ENCODE measurements at regions not wholly inside any gene's neighbourhood (a gene's known extent, or its start where the extent isn't known, plus 50 kb on each side); places are given as distances from the start of the nearest gene placed in this dataset.
"Not testable (repeated sequence)": the region's sequence is repeated elsewhere in the genome, so short reads cannot be mapped to it uniquely, and the experiment has no call there.

DNA sequence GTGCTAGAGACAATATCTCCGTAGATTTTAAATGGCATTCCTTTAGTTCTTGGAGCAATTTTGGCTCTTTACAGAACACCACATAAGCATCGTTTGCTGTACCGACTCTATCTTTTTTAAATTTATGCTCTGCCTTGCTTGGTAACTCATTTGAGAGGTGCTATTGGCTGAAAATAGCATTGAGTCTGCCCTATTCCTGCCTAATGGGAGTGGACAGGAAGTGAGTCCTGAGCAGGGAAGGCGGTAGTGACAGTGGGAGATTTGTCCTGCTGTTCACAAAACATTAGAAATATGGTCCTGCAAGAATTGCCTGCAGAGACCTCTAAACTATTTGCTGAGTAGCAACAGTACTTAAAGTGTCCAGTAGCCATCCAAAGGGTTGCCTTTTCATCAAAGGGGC, 115.2 kb upstream of the IFNE start:
- no peak for DNase-seq (ENCODE audit: low read depth)

DNA sequence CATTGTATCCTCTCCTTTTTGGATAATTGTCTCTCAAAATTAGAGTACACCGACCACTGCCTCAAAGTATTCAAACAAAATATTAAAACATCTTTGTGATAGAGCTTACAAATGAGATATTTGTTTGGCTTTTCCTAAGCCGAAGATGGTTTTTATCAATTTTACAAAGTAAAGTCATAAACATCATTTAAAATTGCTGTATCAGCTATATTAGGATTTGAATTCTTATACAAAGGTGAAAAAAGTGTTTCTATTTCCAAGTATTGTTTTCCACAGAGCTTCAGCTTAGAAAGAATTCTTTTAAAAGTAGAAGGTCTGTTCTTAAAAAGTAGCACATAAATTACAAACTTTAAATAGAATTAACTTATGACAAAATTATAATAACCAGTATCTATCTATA, 116.6 kb upstream of the IFNE start:
- no peak for DNase-seq (ENCODE audit: low read depth)

DNA sequence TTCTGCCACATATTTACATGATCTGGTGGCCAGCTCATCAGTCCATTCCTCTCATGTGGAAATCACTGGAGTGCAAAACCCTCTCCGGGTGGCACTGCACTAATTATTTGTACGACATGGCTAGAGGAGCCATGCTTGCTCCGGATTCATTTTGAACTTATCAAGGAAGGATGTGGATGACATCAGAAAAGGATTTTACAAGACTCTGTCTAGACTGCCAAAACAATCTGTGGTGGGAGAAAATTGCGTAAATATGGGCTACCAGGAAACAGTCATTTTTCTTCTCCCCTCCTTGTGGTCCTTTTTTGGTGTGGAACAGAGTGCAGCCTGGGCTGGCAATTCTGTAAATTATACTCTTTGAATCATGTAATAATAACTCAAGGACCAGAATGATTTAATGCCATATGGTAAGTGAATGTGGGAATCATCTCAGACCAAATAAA, 123.4 kb upstream of the IFNE start:
- DNase-seq (ENCODE audit: low read depth): no peak

DNA sequence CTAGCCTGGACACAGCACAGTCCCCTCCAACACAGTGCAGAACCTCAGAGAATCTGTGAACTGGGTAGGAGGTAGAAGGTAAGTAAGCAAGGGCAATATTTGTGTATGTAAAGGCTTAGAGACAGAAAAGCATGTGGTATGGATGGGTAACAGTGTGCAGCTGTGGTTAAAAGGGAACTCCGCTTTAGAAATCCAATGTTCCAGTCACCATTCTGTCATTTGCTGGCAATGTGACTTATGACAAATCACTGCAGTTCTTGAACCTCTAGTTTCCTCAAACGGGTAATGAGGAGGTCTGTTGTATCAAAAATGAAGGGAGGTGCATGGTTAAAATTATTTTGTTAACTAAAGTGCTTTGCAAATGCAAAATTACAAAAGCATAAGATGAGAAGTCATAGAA, 125.5 kb upstream of the IFNE start:
- DNase-seq (ENCODE audit: low read depth): no peak

DNA sequence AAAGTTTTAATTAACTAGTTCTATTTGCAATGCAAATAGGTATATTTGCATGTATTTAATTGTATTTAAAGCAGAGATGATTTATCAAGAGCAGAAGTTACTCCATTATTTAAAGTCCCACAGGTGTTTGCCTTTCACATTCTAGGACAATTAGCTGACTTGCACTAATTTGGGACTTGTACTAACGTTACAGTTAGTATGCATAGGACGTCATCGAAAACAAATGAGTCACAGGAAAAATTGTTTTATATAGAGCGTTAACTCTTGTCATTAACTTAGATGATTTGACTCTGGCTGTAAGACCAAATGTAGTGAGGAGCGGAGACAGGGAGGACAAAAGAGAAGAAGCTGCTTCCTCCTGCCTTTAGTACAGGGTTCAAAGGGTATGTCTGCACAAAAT, 126.1 kb upstream of the IFNE start:
- no peak for DNase-seq (ENCODE audit: low read depth)

DNA sequence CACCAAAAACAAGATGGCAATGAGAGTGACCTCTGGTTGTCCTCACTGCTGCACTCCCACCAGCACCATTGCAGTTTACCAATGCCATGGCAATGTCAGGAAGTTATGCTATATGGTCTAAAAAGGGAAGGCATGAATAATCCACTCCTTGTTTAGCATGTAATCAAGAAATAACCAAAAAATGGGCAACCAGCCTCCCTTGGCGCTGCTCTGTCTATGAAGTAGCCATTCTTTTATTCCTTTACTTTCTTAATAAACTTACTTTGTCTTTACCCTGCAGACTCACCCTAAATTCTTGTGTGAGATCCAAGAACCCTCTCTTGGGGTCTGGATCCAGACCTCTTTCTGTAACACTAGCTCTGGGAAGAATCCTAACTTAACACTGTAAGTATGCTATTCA, 127.4 kb upstream of the IFNE start:
- DNase-seq (ENCODE audit: low read depth): no peak

DNA sequence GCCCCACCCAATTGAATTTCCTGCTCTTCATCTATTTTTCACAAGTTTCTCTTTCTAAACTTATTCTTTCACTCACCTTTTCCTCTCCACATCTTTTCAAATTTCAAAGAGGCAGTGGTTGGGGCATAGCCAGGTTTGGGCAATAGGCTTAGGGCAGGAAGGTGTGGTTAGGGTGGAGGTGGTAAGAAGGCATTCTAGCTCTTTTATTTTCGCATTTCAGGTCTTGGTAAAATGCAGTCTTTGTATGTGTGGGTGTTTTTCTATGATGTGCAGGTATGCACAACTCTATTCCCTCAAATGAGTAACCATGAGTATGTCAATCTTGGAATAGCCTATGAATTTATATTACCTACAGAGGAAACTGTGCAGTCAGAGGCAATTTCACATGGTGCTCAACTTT, 129.8 kb upstream of the IFNE start:
- DNase-seq (ENCODE audit: low read depth): no peak

DNA sequence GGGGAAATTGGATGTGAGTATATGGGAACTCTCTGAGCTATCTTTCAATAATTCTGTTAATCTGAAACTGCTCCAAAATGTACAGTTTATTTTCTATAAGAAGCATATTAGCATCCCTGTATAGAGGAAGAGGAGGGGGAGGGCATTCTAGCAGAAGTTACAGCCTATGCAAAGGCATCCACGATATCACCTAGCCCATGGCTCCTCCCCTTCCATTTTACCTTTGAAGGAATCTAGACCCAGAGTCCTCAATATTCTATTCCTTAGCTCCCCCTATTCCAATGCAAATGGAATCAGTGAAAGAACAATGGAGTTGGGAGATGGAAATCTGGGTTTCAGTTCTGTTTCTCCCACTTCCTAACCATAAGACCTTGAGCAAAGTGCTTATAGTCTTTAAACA, 132.9 kb upstream of the IFNE start:
- no peak for DNase-seq (ENCODE audit: low read depth)

DNA sequence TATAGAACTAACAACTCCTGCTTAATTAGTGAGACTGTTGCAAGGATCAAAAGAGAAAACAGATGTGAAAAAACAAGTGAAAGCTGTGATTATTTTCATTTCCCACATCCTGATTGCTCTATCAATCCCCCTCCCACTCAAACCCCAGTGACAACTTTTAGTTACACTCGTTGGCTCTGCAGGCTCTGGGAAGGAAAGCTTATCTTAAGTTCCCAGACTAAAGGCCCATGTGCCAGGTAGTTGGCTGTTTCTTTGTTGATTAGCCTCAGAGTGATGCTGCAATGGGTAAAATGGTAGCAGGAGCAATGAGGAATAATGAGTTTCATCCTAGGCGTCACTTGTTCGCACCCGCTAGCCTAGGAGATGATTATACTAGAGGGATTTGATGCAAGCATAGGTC, 133.3 kb upstream of the IFNE start:
- no peak for DNase-seq (ENCODE audit: low read depth)

DNA sequence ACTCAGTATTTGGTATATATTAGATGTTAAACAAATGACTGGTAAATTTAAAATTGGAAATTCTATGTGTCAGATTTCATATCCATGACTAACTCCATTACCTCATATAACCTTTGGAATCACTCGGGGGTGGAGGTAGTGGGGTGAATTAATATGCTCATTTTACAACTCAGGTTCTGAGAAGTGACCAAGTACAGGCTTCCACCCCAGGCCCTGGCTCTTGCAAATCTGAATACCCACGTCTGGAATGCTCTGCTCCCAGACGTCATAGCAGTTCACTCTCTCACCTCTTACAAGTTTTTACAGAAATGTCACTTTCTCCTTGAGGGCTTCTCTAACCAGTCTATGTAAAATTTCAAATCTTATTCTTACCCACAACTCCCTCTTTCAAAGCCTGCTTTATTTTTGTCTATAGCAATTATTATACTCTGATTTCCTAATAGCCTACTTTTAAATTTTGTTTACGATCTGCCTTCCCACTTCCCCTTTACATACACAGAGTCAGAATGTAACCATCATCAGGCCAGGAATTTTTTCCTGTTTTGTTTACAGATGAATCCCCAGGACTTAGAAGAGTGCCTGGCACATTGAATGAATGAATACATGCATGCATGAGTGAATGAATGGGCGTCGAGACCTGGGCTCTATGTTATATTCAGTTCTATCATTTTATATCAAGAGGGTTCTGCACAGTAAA, 134.1 kb upstream of the IFNE start:
- DNase-seq (ENCODE audit: low read depth): no peak

DNA sequence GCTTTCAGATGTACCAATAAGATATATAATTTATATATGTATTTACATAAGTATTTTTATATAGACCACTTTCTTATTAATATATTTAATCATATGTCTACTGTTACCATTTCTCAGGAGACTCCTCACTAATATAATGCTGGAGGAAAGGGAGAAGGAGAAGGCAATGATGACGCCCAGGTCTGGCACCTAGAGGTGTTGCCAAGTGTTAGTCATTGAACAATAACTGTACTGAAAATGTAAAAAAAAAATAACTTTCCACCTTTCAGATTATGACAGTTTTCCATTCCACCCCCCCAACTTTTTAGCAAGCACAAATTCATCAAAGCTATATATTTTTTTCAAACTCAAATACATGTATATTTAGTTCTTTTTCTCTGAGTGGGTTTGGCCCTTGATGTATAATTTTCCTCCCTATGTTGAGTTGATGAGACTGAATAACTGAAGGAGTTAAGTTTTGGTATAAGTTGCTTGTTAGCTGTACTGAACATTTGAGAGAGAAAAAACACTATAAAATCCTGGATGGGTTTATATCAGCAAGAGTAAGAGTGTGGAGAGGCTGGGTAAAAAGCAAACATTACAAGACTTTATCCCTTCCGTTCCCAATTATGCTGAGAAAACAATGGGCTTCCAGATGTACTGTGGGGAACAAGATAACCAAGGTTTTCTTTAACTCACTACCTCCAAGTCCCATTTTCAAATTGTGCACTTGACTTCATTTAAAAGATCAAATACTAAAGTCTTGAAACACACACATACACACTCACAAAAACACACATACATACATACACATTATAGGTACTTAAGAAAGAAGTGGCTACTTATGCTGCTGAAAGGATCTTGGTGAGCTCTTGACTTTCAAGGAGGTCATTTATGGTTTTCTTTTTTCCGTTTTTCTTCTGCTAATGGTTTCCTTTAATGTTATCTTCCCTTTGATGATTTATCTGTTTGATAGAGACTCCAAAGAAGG, 142.8 kb upstream of the IFNE start:
- DNase-seq (ENCODE audit: low read depth): no peak

DNA sequence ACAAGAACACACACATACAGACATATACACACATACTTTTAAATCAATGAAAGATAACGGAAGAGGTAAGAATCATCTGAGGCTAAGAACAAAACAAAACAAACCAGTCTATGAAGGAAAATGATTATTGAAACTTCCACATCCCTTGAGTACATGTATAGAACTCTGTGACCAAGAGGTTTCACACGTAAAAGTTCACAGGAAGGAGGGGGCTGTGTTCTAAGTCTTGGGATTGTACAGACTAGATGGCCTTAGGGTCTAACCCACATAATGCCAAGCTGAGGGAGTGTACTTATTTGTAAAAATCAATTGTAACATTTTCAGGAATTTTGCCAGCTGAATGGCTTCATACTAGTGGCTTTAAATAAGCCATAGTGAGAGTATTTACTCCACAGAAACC, 144.4 kb upstream of the IFNE start:
- DNase-seq (ENCODE audit: low read depth): no peak

DNA sequence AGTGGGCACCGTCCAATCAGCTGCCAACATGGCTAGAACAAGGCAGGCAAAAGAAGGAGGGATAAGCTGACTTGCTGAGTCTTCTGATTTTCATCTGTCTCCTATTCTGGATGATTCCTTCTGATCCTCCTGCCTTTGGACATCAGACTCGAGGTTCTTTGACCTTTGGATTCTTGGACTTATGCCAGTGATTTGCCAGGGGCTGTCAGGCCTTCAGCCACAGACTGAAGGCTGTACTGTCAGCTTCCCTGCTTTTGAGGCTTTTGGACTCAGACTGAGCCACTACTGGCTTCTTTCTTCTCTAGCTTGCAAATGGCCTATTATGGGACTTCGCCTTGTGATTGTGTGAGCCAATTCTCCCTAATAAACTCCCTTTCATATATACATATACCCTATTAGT, 146.8 kb upstream of the IFNE start:
- not testable (repeated sequence) for DNase-seq (ENCODE audit: low read depth)

DNA sequence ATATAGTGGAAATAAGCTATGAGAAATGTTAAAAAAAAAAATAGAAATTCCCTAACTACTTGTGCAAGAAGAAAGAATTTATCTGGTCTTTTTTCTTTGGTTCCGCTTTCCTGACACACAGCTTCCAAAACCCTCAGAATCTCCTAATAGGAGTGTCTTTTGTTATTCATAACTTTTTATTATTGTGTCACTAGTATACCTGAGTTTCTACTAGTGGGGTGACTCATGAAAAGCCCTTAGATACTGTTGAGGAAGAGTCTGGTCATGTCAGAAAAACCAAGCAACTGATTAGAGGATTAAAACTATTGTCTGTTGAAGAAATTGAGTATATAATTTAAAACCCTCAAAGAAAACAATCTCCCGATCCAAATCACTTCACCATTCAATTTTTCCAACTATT, 152.8 kb upstream of the IFNE start:
- no peak for DNase-seq (ENCODE audit: low read depth)

DNA sequence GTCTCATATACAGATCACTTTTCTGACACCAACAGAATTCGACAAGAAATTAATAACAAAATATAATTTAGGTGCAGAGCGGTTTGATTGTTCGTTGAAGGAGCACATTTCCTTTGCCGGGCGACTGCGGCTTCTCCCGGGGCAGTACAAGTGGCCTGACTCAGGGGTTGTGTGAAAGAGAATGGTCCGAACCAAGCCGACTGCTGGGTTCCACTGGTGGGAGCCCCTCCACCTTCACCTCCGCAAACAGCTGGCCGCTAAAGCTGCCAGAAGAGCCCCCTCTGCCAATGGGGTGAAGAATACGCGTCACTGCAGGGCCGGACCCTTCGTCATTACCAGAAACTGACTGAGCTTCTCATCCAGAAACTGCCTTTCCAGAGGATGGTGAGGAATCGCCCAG, 156.0 kb upstream of the IFNE start:
- no peak for DNase-seq (ENCODE audit: low read depth)

DNA sequence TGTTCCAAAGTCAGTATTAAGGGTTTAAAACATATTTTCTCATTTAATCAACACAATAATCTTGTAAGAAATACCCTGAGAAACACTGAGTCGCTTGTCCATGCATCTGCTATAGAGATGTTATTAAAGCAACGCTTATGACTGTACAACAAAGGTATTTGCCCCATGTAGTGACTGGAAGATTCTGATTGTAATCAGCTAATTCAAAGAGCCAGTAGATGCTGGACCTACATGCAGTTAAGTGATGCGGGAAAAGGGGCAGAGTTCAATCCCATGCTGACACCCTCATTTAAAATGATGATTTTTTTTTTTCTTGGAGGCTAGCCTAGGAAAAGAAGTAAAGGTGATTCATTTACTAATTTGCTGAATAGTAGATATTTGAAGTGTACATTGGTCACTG, 149.3 kb upstream of the MTAP start:
- no peak for DNase-seq (ENCODE audit: low read depth)

DNA sequence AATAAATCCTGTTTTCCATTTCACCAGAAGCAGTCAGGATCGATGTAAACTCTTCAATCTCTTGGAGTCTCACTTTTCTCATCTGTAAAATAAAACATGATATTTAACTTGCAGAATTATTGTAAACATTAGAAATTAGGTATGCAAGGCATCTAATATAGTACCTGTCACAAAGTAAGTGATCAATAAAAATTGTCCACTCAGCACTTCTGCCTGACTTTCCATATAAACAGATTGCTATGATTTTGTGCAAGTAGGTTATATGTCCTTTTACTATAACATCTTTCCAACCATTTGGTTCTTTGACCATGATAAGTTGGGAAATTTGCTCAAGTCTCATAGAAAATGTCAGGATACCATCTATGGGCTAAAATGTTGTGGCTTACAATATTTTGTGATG, 148.8 kb upstream of the MTAP start:
- no peak for DNase-seq (ENCODE audit: low read depth)

DNA sequence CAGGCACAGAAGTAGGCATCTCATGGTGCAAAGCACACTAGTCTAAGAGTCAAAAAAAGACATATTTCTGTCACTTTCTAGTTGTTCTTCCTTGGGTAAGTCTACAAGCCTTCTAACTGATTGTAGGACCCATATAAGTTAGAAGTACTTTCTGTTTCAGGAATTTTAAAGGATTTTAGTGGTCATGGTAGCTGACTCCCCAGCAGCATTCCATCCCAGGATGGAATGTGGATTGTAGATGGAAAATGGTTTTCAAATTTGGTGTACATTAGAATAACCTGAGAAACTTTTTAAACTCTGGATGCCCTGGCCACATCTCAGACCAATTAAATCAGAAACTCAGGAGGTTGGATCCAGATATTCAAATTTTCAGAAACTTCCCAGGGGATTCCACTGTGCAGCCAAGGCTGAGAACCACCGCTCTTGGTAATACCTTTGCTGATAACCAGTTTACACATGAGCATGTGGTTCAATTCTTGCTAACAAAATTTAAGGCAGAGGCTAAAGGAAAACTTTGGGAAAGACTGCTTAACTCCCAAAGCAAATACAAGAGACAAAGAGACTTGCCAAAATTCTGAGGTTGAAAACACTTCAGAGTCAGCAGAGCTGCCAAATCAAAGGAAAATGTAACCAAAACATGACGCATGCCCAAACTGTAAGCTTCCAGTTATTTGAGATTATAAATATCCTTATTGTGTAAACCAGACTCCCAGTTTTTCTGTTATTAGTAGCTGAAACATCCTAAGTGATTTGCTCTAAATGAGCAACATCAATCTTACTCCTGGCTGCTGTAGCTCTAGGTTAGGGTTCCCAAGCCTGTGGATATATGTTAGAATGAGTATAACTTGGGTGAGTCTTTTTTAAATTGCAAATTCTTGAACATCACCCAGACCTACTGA, 145.4 kb upstream of the MTAP start:
- DNase-seq (ENCODE audit: low read depth): peak; percentile 49

DNA sequence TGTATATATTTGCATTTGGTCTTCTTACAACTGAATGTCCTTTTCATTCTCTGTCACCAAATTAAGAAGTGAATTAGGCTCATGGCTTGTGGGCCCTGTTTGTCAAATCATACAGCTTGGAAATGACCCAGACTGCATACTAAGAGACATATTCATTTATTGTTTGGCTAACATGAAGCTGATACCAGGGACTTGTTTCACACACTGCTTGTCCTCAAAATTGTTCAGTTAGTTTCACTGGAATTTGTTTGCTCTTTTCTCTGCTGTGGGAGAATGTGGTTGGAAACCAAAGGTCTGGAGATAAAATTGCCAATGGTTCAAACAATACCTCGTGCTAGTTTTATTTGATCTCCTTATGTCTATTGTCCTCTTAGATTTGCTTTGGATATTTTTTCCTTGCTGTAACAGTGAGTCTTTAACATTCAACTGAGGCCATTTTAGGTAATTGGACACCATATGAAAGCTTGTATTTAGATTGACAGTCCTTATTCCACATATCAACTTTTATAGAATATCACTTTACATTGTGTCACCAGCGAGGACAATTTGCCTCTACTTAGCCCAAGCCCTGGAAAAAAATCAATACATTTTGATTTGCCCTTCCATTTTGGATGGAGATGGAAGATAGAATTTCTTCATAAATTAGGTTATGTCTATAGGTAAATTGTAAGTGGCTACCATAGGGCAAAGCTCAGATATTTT, 144.3 kb upstream of the MTAP start:
- DNase-seq (ENCODE audit: low read depth): no peak

DNA sequence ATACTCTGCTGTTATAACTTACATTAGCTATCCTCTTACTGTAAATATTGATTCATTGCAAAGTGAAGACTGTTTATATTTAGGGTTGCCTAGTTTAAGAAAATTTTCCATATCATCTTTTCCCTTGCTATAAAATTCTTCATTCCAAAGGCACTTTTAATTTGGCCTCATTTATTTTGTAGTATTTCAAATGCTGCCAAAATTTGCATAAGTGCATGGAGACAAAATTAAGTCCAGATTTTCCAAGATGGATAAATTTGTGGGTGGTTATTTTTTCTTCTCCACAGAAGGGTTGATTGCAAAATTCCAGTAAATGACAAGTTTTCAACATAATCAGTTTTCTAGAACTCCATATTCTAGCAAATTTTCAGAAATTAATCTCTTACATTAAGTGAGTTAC, 141.5 kb upstream of the MTAP start:
- no peak for DNase-seq (ENCODE audit: low read depth)

DNA sequence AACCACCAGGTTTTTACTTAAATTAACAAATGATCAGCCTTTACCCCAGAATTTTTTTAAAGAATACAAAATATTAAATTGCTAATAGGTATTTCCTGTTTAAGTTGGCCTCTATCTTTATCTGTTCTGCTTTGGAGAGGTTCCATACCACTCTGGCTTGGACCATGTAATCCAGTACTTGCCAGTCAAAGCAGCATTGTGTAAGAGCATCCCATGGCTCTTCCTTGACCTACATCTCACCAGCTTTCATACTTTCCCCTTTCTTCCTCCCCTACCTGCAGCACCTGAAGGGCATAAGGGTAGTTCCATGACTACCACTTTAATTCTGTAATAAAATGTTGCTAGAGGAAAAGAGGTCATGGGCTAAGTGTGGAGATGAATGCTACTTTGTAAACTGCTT, 140.8 kb upstream of the MTAP start:
- DNase-seq (ENCODE audit: low read depth): no peak

DNA sequence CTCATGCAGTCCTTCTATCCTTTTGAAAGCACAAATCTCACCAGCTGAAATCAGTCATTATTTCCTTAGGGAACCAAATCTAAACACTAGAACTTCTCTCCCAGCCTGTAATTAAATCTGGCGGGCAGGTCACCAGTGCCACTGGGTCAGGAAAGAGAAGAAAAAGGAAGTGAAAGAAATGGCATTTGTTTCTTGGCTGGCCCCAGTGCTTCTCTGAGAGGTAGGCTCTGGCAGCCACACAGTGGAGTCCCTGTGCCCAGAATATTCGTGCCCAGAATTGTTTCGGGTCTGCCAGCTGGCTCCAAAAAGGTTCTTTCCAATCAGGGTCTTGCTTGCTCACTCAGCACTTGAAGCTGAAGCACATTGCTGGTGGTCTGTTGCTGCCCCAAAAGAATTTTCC, 133.9 kb upstream of the MTAP start:
- no peak for DNase-seq (ENCODE audit: low read depth)

All from forelimb muscle (tissue), 1 donor.